Liver (tissue), 8 donors: ENCODE measurements at regions not wholly inside any gene's neighbourhood (a gene's known extent, or its start where the extent isn't known, plus 50 kb on each side); places are given as distances from the start of the nearest gene placed in this dataset.

Experiments used
- DNase-seq: peaks from one replicate; pipeline ENCODE4 v3.0.0-alpha.2; 2017; ENCODE audit warnings: low spot score
- H3K27ac ChIP-seq, 2 donors: one replicate each; pipeline ENCODE4 v1.7.0; 2013; ENCODE audit warnings: inconsistent platforms in 2 of 2, low read length in 2 of 2, control low read depth in 1 of 2, low read depth in 1 of 2, mild to moderate bottlenecking in 1 of 2
- H3K27me3 ChIP-seq, 4 donors: one replicate each; pipeline versions ENCODE4 v1.6.1 to v1.7.0; 2013; ENCODE audit warnings: low read length in 3 of 4, inconsistent platforms in 1 of 4, mild to moderate bottlenecking in 1 of 4, moderate library complexity in 1 of 4; ENCODE audit not compliant: control insufficient read depth in 4 of 4, insufficient read depth in 4 of 4
- H3K36me3 ChIP-seq, 4 donors: one replicate each; pipeline versions ENCODE4 v1.6.1 to v1.7.0; 2013; ENCODE audit warnings: low read length in 3 of 4, mild to moderate bottlenecking in 3 of 4, low read depth in 1 of 4, moderate library complexity in 1 of 4; ENCODE audit not compliant: control insufficient read depth in 4 of 4, insufficient read depth in 3 of 4
- H3K4me1 ChIP-seq, 4 donors: one replicate each; pipeline versions ENCODE4 v1.6.1 to v1.7.0; 2013; ENCODE audit warnings: low read length in 3 of 4, mild to moderate bottlenecking in 3 of 4, moderate library complexity in 1 of 4; ENCODE audit not compliant: control insufficient read depth in 4 of 4, insufficient read depth in 4 of 4
- H3K4me3 ChIP-seq, 3 donors: one replicate each; pipeline versions ENCODE4 v1.6.1 to v1.7.0; 2013; ENCODE audit warnings: low read length in 3 of 3, control low read depth in 1 of 3, low read depth in 1 of 3, mild to moderate bottlenecking in 1 of 3
- H3K9ac ChIP-seq, 2 donors: one replicate each; pipeline ENCODE4 v1.7.0; 2013; ENCODE audit warnings: low read length in 2 of 2, mild to moderate bottlenecking in 2 of 2, moderate library complexity in 2 of 2, control low read depth in 1 of 2, low read depth in 1 of 2
- H3K9me3 ChIP-seq, 4 donors: one replicate each; pipeline versions ENCODE4 v1.6.1 to v1.7.0; 2013; ENCODE audit warnings: low read length in 3 of 4; ENCODE audit not compliant: control insufficient read depth in 4 of 4
- CTCF ChIP-seq: fragments of 150-350 bp; IDR thresholded peaks from 2 replicates; pipeline ENCODE4 v1.5.1; 2017; ENCODE audit warnings: improper control_type of control experiment, low read depth, low read length; ENCODE audit not compliant: missing input control
- EGR1 ChIP-seq, 2 donors: IDR thresholded peaks; 2 replicates each; pipeline ENCODE4 v1.6.1; 2016 to 2018; ENCODE audit warnings: antibody characterized with exemption in 2 of 2, low read depth in 2 of 2
- FOXA1 ChIP-seq: IDR thresholded peaks from 2 replicates; pipeline ENCODE4 v1.6.1; 2016; ENCODE audit warnings: antibody characterized with exemption
- FOXA2 ChIP-seq: IDR thresholded peaks from 2 replicates; pipeline ENCODE4 v1.6.1; 2016; ENCODE audit warnings: antibody characterized with exemption
- GABPA ChIP-seq, 2 donors: IDR thresholded peaks in 1 of 2; conservative IDR thresholded peaks in 1 of 2; 2 replicates each; pipeline ENCODE4 v1.6.1; 2016; ENCODE audit warnings: antibody characterized with exemption in 2 of 2, mild to moderate bottlenecking in 1 of 2, moderate library complexity in 1 of 2
- HNF4A ChIP-seq, 2 donors: conservative IDR thresholded peaks; 2 replicates each; pipeline ENCODE4 v1.6.1; 2016; ENCODE audit warnings: antibody characterized with exemption in 2 of 2, mild to moderate bottlenecking in 2 of 2
- HNF4G ChIP-seq: IDR thresholded peaks from 2 replicates; pipeline ENCODE4 v1.6.1; 2016; ENCODE audit warnings: antibody characterized with exemption
- JUND ChIP-seq, 2 donors: IDR thresholded peaks; 2 replicates each; pipeline ENCODE4 v1.6.1; 2016; ENCODE audit warnings: antibody characterized with exemption in 2 of 2
- MAX ChIP-seq: IDR thresholded peaks from 2 replicates; pipeline ENCODE4 v1.6.1; 2016; ENCODE audit warnings: antibody characterized with exemption
- NR2F2 ChIP-seq: IDR thresholded peaks from 2 replicates; pipeline ENCODE4 v1.6.1; 2016; ENCODE audit warnings: antibody characterized with exemption
- RAD21 ChIP-seq, 2 donors: IDR thresholded peaks; 2 replicates each; pipeline ENCODE4 v1.6.1; 2016; ENCODE audit warnings: antibody characterized with exemption in 2 of 2, mild to moderate bottlenecking in 2 of 2
- REST ChIP-seq: IDR thresholded peaks from 2 replicates; pipeline ENCODE4 v1.6.1; 2016; ENCODE audit warnings: antibody characterized with exemption, mild to moderate bottlenecking
- RXRA ChIP-seq, 2 donors: IDR thresholded peaks; 2 replicates each; pipeline ENCODE4 v1.6.1; 2017 to 2018; ENCODE audit warnings: antibody characterized with exemption in 2 of 2, mild to moderate bottlenecking in 1 of 2
- SP1 ChIP-seq: IDR thresholded peaks from 2 replicates; pipeline ENCODE4 v1.6.1; 2018; ENCODE audit warnings: antibody characterized with exemption, mild to moderate bottlenecking
- TAF1 ChIP-seq: conservative IDR thresholded peaks from 2 replicates; pipeline ENCODE4 v1.6.1; 2016; ENCODE audit warnings: antibody characterized with exemption, mild to moderate bottlenecking
- YY1 ChIP-seq: IDR thresholded peaks from 2 replicates; pipeline ENCODE4 v1.6.1; 2016; ENCODE audit warnings: antibody characterized with exemption, mild to moderate bottlenecking
- WGBS: extraction: QIAGEN DNeasy Blood & Tissue Kit; methylation state at CpG from one replicate; pipeline ENCODE4 v1.1.7; 2013; 5-methylcytosine and 5-hydroxymethylcytosine counted together
- TF ChIP-seq, protein P1 (sequence below): IDR thresholded peaks from 2 replicates; pipeline ENCODE4 v1.6.1; 2016; ENCODE audit warnings: antibody characterized with exemption
- TF ChIP-seq, protein P2 (sequence below): IDR thresholded peaks from 2 replicates; pipeline ENCODE4 v1.6.1; 2016; ENCODE audit warnings: antibody characterized with exemption
- donor health status: healthy.
- donor health status: healthy.
- donor health status: healthy.
- donor health status: healthy.
- donor health status: healthy.

DNA sequence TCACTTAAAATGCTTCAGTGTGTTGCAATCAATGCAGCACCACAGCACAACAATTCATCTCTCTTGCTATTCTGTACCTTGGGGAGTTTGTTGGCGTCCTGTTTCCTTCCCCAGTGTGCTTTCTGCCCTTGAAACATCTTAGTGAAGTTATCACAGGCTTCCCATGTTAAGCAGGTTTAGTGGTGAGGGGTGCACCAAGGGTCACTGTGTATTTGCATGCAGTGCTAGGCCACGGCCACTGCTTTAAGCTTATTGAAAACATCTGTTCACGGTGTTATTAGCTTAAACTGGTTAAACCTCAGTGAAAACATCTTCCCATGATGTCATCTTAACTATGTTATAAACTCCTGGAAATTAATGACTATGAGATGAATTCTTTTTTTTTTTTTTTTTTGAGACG lies 217.3 kb upstream of the GOLIM4 start:
- Histone ChIP-seq H3K36me3 (no peaks in the 10 kb centered on the region), H3K9ac (no peak overlapping the region)
- WGBS, result 90% methylated on average over 4 of the region's 4 CpGs

More for the DNA sequence above, 217.3 kb upstream of the GOLIM4 start:
- Histone ChIP-seq H3K4me1 (no peaks in the 10 kb centered on the region), H3K4me3 (no peak overlapping the region), H3K9me3 (no peaks in the 10 kb centered on the region), H3K27ac (no peak overlapping the region), H3K27me3 (no peaks in the 10 kb centered on the region)
- TF ChIP-seq JUND (IDR thresholded peaks at IDR 0.05) (no peak), YY1 (no peak), FOXA2 (no peak), HNF4G (no peak), REST (no peak), EGR1 (IDR thresholded peaks at IDR 0.05; ENCODE audit: low read depth in 2 of 2) (no peak), TAF1 (no peak), FOXA1 (no peak), CTCF (no peak), NR2F2 (no peak), RAD21 (IDR thresholded peaks at IDR 0.05) (no peak), RXRA (IDR thresholded peaks at IDR 0.05) (no peak), MAX (no peak), GABPA (IDR thresholded peaks at IDR 0.05 in 1 of 2, conservative IDR thresholded peaks at IDR 0.05 in 1 of 2) (no peak), HNF4A (conservative IDR thresholded peaks at IDR 0.05) (no peak), SP1 (no peak)
- TF ChIP-seq, protein P1, sequence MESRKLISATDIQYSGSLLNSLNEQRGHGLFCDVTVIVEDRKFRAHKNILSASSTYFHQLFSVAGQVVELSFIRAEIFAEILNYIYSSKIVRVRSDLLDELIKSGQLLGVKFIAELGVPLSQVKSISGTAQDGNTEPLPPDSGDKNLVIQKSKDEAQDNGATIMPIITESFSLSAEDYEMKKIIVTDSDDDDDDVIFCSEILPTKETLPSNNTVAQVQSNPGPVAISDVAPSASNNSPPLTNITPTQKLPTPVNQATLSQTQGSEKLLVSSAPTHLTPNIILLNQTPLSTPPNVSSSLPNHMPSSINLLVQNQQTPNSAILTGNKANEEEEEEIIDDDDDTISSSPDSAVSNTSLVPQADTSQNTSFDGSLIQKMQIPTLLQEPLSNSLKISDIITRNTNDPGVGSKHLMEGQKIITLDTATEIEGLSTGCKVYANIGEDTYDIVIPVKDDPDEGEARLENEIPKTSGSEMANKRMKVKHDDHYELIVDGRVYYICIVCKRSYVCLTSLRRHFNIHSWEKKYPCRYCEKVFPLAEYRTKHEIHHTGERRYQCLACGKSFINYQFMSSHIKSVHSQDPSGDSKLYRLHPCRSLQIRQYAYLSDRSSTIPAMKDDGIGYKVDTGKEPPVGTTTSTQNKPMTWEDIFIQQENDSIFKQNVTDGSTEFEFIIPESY, result no peak
- TF ChIP-seq, protein P2, sequence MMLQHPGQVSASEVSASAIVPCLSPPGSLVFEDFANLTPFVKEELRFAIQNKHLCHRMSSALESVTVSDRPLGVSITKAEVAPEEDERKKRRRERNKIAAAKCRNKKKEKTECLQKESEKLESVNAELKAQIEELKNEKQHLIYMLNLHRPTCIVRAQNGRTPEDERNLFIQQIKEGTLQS, result no peak
- DNase-seq, result no peak
